ENCODE measurements at regions not wholly inside any gene's neighbourhood (a gene's known extent, or its start where the extent isn't known, plus 50 kb on each side); places are given as distances from the start of the nearest gene placed in this dataset.

- no peak overlapping the region for H3K27ac Mint-ChIP-seq
- no peak overlapping the region for H2AFZ ChIP-seq (replicated peaks)
- H3K4me1 Mint-ChIP-seq: no peaks in the 10 kb centered on the region
These were observed 103.7 kb downstream of the VCPKMT start for GRCh38 chr14:50012644-50013043.

GRCh38 chr14:50013198-50013918 lies 103.0 kb downstream of the VCPKMT start:
- H4K20me1 ChIP-seq (ENCODE audit: low read depth): no peaks in the 10 kb centered on the region
- TF ChIP-seq CTCF (IDR thresholded peaks at IDR 0.05) (no peak), EZH2phosphoT487 (IDR thresholded peaks at IDR 0.05) (no peak), EZH2 (IDR thresholded peaks at IDR 0.05) (no peak)
- no peak for DNase-seq (ENCODE audit: low spot score)
- no peaks in the 10 kb centered on the region for H3F3A ChIP-seq (ENCODE audit: low read depth)
- no peak overlapping the region for H3K27ac ChIP-seq
- no peaks in the 10 kb centered on the region for H3K4me1 ChIP-seq
- H3K4me2 ChIP-seq: no peak overlapping the region
- Mint-ChIP-seq H3K4me1 (no peaks in the 10 kb centered on the region), H3K9me3 (peaks cover 3% of the 10 kb centered on the region), H3K27me3 (ENCODE audit: insufficient read depth, low read depth) (peaks cover 8% of the 10 kb centered on the region), H3K4me3 (no peak overlapping the region), H3K36me3 (no peaks in the 10 kb centered on the region), H3K27ac (no peak overlapping the region)
- H3K36me3 ChIP-seq: no peaks in the 10 kb centered on the region
- H3K9ac ChIP-seq: no peak overlapping the region
- H3K4me3 ChIP-seq: no peak overlapping the region
- H3K9me3 ChIP-seq (ENCODE audit: low read depth): no peaks in the 10 kb centered on the region
- H2AFZ ChIP-seq (replicated peaks): no peak overlapping the region
- no peaks in the 10 kb centered on the region for H3K27me3 ChIP-seq
- H3K79me2 ChIP-seq (ENCODE audit: low read depth): no peaks in the 10 kb centered on the region

More at GRCh38 chr14:50012644-50013043, 103.7 kb downstream of the VCPKMT start:
- no peak for DNase-seq (ENCODE audit: low spot score)
- no peaks in the 10 kb centered on the region for H3K36me3 ChIP-seq
- H3K4me3 ChIP-seq: no peak overlapping the region
- Mint-ChIP-seq H3K27me3 (ENCODE audit: insufficient read depth, low read depth) (peaks cover 8% of the 10 kb centered on the region), H3K36me3 (no peaks in the 10 kb centered on the region), H3K4me3 (no peak overlapping the region), H3K9me3 (peaks cover 3% of the 10 kb centered on the region)
- TF ChIP-seq CTCF (IDR thresholded peaks at IDR 0.05) (no peak), EZH2 (IDR thresholded peaks at IDR 0.05) (no peak), EZH2phosphoT487 (IDR thresholded peaks at IDR 0.05) (no peak)
- H3F3A ChIP-seq (ENCODE audit: low read depth): no peaks in the 10 kb centered on the region
- H4K20me1 ChIP-seq (ENCODE audit: low read depth): no peaks in the 10 kb centered on the region
- H3K27ac ChIP-seq: no peak overlapping the region
- H3K9me3 ChIP-seq (ENCODE audit: low read depth): no peaks in the 10 kb centered on the region
- H3K9ac ChIP-seq: no peak overlapping the region
- no peaks in the 10 kb centered on the region for H3K4me1 ChIP-seq
- H3K27me3 ChIP-seq: no peaks in the 10 kb centered on the region
- no peaks in the 10 kb centered on the region for H3K79me2 ChIP-seq (ENCODE audit: low read depth)
- no peak overlapping the region for H3K4me2 ChIP-seq

GRCh38 chr14:50013934-50014333 lies 102.4 kb downstream of the VCPKMT start:
- no peaks in the 10 kb centered on the region for H3K27me3 ChIP-seq
- no peaks in the 10 kb centered on the region for H3K4me1 ChIP-seq
- Mint-ChIP-seq H3K27ac (no peak overlapping the region), H3K4me1 (no peaks in the 10 kb centered on the region), H3K4me3 (no peak overlapping the region), H3K27me3 (ENCODE audit: insufficient read depth, low read depth) (peaks cover 3% of the 10 kb centered on the region), H3K9me3 (peaks cover 2% of the 10 kb centered on the region), H3K36me3 (no peaks in the 10 kb centered on the region)
- H3K27ac ChIP-seq: no peak overlapping the region
- no peaks in the 10 kb centered on the region for H3K79me2 ChIP-seq (ENCODE audit: low read depth)
- no peaks in the 10 kb centered on the region for H4K20me1 ChIP-seq (ENCODE audit: low read depth)
- no peak for TF ChIP-seq EZH2phosphoT487 (IDR thresholded peaks at IDR 0.05)
- no peak for TF ChIP-seq CTCF (IDR thresholded peaks at IDR 0.05)
- no peak for TF ChIP-seq EZH2 (IDR thresholded peaks at IDR 0.05)
- H3K4me2 ChIP-seq: no peak overlapping the region
- H3K4me3 ChIP-seq: no peak overlapping the region
- H3K36me3 ChIP-seq: no peaks in the 10 kb centered on the region
- no peak overlapping the region for H3K9ac ChIP-seq
- H3K9me3 ChIP-seq (ENCODE audit: low read depth): no peaks in the 10 kb centered on the region
- no peaks in the 10 kb centered on the region for H3F3A ChIP-seq (ENCODE audit: low read depth)
- no peak overlapping the region for H2AFZ ChIP-seq (replicated peaks)
- DNase-seq (ENCODE audit: low spot score): no peak
